ENCODE measurements at regions not wholly inside any gene's neighbourhood (a gene's known extent, or its start where the extent isn't known, plus 50 kb on each side); places are given as distances from the start of the nearest gene placed in this dataset.
"Not testable (repeated sequence)": the region's sequence is repeated elsewhere in the genome, so short reads cannot be mapped to it uniquely, and the experiment has no call there.

DNA sequence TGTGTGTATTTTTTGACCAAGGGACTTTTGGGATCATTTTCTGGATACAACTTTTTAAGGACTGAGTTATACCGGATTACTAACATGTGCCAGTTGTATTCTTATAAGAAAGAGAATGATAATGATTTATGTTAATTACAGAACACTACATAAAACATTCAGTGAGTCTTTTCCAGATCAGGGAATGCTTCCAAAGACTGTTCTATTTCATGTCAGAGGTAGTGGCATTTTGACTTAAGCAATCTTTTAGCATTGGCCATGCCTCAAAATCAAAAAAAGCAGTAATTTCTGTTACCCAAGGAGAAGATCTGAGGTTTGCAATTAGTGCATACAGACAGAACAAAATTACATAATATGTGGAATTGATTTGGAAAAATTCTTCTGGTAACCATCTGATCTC, 413.0 kb upstream of the CDH9 start:
- intact Hi-C loops (cut with micrococcal nuclease; ENCODE audit: unreplicated experiment): no loop called here
- no peak overlapping the region for H3K4me3 ChIP-seq (ENCODE audit: low read depth, low read length, poor library complexity, severe bottlenecking)
- POLR2A ChIA-PET: no interaction called here
- no peak overlapping the region for H3K27ac ChIP-seq (ENCODE audit: low read depth, low read length, poor library complexity, severe bottlenecking)
- CTCF ChIA-PET (ENCODE audit: unreplicated experiment): no interaction called here
- no peak overlapping the region for H3K4me2 ChIP-seq (ENCODE audit: low read length)
- no TSS peak for BruUV-seq (replicated peaks)
- H3K4me1 ChIP-seq (ENCODE audit: insufficient read depth, low read length, poor library complexity, severe bottlenecking): no peaks in the 10 kb centered on the region
- no peaks in the 10 kb centered on the region for H3K9me3 ChIP-seq (ENCODE audit: low read length)
- DNase-seq (ENCODE audit: low spot score): no peak
- no peaks in the 10 kb centered on the region for H3K9me2 ChIP-seq (ENCODE audit: insufficient read depth, low read length)
- H3K36me3 ChIP-seq (ENCODE audit: insufficient read depth, low read length): no peaks in the 10 kb centered on the region
- H3K79me2 ChIP-seq (ENCODE audit: insufficient read depth, low read depth, low read length): no peaks in the 10 kb centered on the region
- TF ChIP-seq EZH2phosphoT487 (IDR thresholded peaks at IDR 0.05; ENCODE audit: borderline replicate concordance, low read depth, low read length): no peak
- TF ChIP-seq, protein P1, sequence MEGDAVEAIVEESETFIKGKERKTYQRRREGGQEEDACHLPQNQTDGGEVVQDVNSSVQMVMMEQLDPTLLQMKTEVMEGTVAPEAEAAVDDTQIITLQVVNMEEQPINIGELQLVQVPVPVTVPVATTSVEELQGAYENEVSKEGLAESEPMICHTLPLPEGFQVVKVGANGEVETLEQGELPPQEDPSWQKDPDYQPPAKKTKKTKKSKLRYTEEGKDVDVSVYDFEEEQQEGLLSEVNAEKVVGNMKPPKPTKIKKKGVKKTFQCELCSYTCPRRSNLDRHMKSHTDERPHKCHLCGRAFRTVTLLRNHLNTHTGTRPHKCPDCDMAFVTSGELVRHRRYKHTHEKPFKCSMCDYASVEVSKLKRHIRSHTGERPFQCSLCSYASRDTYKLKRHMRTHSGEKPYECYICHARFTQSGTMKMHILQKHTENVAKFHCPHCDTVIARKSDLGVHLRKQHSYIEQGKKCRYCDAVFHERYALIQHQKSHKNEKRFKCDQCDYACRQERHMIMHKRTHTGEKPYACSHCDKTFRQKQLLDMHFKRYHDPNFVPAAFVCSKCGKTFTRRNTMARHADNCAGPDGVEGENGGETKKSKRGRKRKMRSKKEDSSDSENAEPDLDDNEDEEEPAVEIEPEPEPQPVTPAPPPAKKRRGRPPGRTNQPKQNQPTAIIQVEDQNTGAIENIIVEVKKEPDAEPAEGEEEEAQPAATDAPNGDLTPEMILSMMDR (conservative IDR thresholded peaks at IDR 0.05; ENCODE audit: low read length): no peak
- no peak overlapping the region for H2AFZ ChIP-seq (ENCODE audit: low read length)
- no peaks in the 10 kb centered on the region for H4K20me1 ChIP-seq (ENCODE audit: insufficient read depth, low read length)

DNA sequence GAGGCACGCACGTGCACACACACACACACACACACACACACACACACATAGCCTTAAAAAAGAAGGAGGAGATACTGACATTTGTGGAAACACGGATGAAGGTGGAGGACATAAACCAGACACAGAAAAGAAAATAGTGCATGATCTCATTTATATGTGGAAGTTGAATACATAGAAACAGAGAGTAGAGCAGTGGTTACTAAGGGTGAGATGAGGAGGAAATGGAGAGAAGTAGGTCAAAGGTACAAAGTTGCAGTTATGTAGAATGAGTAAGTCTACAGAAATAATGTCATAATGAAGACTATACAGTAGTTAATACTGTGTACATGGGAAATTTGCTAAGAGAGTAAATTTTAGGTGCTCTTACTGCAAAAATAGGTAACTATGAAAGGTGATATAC, 412.2 kb upstream of the CDH9 start:
- CTCF ChIA-PET (ENCODE audit: unreplicated experiment): no interaction called here
- no TSS peak for BruUV-seq (replicated peaks)
- intact Hi-C loops (cut with micrococcal nuclease; ENCODE audit: unreplicated experiment): no loop called here
- Histone ChIP-seq H3K27ac (ENCODE audit: low read depth, low read length, poor library complexity, severe bottlenecking) (no peak overlapping the region), H3K9me3 (ENCODE audit: low read length) (no peaks in the 10 kb centered on the region), H3K4me2 (ENCODE audit: low read length) (no peak overlapping the region), H2AFZ (ENCODE audit: low read length) (no peak overlapping the region), H3K4me3 (ENCODE audit: low read depth, low read length, poor library complexity, severe bottlenecking) (no peak overlapping the region), H3K79me2 (ENCODE audit: insufficient read depth, low read depth, low read length) (no peaks in the 10 kb centered on the region), H3K9me2 (ENCODE audit: insufficient read depth, low read length) (no peaks in the 10 kb centered on the region), H4K20me1 (ENCODE audit: insufficient read depth, low read length) (no peaks in the 10 kb centered on the region), H3K36me3 (ENCODE audit: insufficient read depth, low read length) (no peaks in the 10 kb centered on the region), H3K4me1 (ENCODE audit: insufficient read depth, low read length, poor library complexity, severe bottlenecking) (no peaks in the 10 kb centered on the region)
- no peak for DNase-seq (ENCODE audit: low spot score)
- POLR2A ChIA-PET: no interaction called here
- TF ChIP-seq, protein P1 (conservative IDR thresholded peaks at IDR 0.05; ENCODE audit: low read length): no peak
- TF ChIP-seq EZH2phosphoT487 (IDR thresholded peaks at IDR 0.05; ENCODE audit: borderline replicate concordance, low read depth, low read length): no peak

GRCh38 chr5:27439383-27439782, 401.0 kb upstream of the CDH9 start:
- BruUV-seq (replicated peaks); intact Hi-C loops (cut with micrococcal nuclease; ENCODE audit: unreplicated experiment); DNase-seq (ENCODE audit: low spot score): not testable (repeated sequence)

More at GRCh38 chr5:27439383-27439782, 401.0 kb upstream of the CDH9 start:
- H3K79me2 ChIP-seq (ENCODE audit: insufficient read depth, low read depth, low read length); H3K4me2 ChIP-seq (ENCODE audit: low read length); H3K4me3 ChIP-seq (ENCODE audit: low read depth, low read length, poor library complexity, severe bottlenecking); CTCF ChIA-PET (ENCODE audit: unreplicated experiment); H4K20me1 ChIP-seq (ENCODE audit: insufficient read depth, low read length); H3K9me2 ChIP-seq (ENCODE audit: insufficient read depth, low read length); H2AFZ ChIP-seq (ENCODE audit: low read length); POLR2A ChIA-PET; H3K27ac ChIP-seq (ENCODE audit: low read depth, low read length, poor library complexity, severe bottlenecking); H3K9me3 ChIP-seq (ENCODE audit: low read length); H3K4me1 ChIP-seq (ENCODE audit: insufficient read depth, low read length, poor library complexity, severe bottlenecking); H3K36me3 ChIP-seq (ENCODE audit: insufficient read depth, low read length): not testable (repeated sequence)

Data from OCI-LY7 (cell line).